IPS DF 6.9 (cell line): ENCODE measurements at regions not wholly inside any gene's neighbourhood (a gene's known extent, or its start where the extent isn't known, plus 50 kb on each side); places are given as distances from the start of the nearest gene placed in this dataset.

Experiments
- DNase-seq: peaks from one replicate; pipeline ENCODE4 v3.0.0-alpha.2; 2013; ENCODE audit warnings: low read depth, low spot score
- H3K27ac ChIP-seq: one replicate; pipeline ENCODE4 v1.5.1; 2013; ENCODE audit warnings: low read length, control low read depth
- H3K27me3 ChIP-seq: 2 replicates; pipeline ENCODE4 v1.6.1; 2013; ENCODE audit warnings: mild to moderate bottlenecking, low read length; ENCODE audit not compliant: control insufficient read depth, insufficient read depth
- H3K36me3 ChIP-seq: 2 replicates; pipeline ENCODE4 v1.6.1; 2013; ENCODE audit warnings: low read length; ENCODE audit not compliant: control insufficient read depth, insufficient read depth
- H3K4me1 ChIP-seq: 2 replicates; pipeline ENCODE4 v1.6.1; 2013; ENCODE audit warnings: low read length; ENCODE audit not compliant: control insufficient read depth, insufficient read depth
- H3K4me3 ChIP-seq: 2 replicates; pipeline ENCODE4 v1.5.1; 2013; ENCODE audit warnings: mild to moderate bottlenecking, low read length
- H3K9me3 ChIP-seq: 2 replicates; pipeline ENCODE4 v1.6.1; 2013; ENCODE audit warnings: low read length, inconsistent platforms; ENCODE audit not compliant: control insufficient read depth, insufficient read depth
- WGBS: extraction: QIAGEN DNeasy Blood & Tissue Kit; methylation state at CpG from one replicate; pipeline ENCODE4 v1.1.7; 2013; ENCODE audit warnings: mixed read lengths, missing lambda C conversion rate; ENCODE audit not compliant: insufficient read length, insufficient coverage; 5-methylcytosine and 5-hydroxymethylcytosine counted together

- no peaks in the 10 kb centered on the region for H3K4me1 ChIP-seq
- H3K27ac ChIP-seq = no peak overlapping the region
- no peaks in the 10 kb centered on the region for H3K36me3 ChIP-seq
- H3K4me3 ChIP-seq = no peak overlapping the region
- H3K27me3 ChIP-seq = no peaks in the 10 kb centered on the region
- DNase-seq = no peak
- no peaks in the 10 kb centered on the region for H3K9me3 ChIP-seq
- WGBS = no CpG with 5 or more reads among the region's 1 CpG
Observed at GRCh38 chr2:52395912-52396311, 1364.0 kb upstream of the NRXN1 start.

- no peak for DNase-seq
- H3K4me3 ChIP-seq = no peak overlapping the region
- no peaks in the 10 kb centered on the region for H3K36me3 ChIP-seq
- H3K9me3 ChIP-seq = no peaks in the 10 kb centered on the region
- H3K27me3 ChIP-seq = no peaks in the 10 kb centered on the region
- no peak overlapping the region for H3K27ac ChIP-seq
- WGBS = no CpG with 5 or more reads among the region's 1 CpG
- no peaks in the 10 kb centered on the region for H3K4me1 ChIP-seq
Observed at GRCh38 chr2:52391621-52392020, 1359.7 kb upstream of the NRXN1 start.

GRCh38 chr2:52390651-52391050 is 1358.7 kb upstream of the NRXN1 start:
- Histone ChIP-seq H3K27ac (no peak overlapping the region), H3K4me3 (no peak overlapping the region), H3K36me3 (no peaks in the 10 kb centered on the region), H3K27me3 (no peaks in the 10 kb centered on the region), H3K4me1 (no peaks in the 10 kb centered on the region), H3K9me3 (no peaks in the 10 kb centered on the region)
- DNase-seq = no peak

- no peaks in the 10 kb centered on the region for H3K27me3 ChIP-seq
- H3K9me3 ChIP-seq = no peaks in the 10 kb centered on the region
- H3K36me3 ChIP-seq = no peaks in the 10 kb centered on the region
- no peak overlapping the region for H3K4me3 ChIP-seq
- H3K4me1 ChIP-seq = no peaks in the 10 kb centered on the region
- no peak overlapping the region for H3K27ac ChIP-seq
- WGBS = no CpG with 5 or more reads among the region's 5 CpGs
- no peak for DNase-seq
Observed at GRCh38 chr2:52387937-52388590, 1356.1 kb upstream of the NRXN1 start.

GRCh38 chr2:52386433-52387030 is 1354.6 kb upstream of the NRXN1 start:
- Histone ChIP-seq H3K36me3 (no peaks in the 10 kb centered on the region), H3K9me3 (no peaks in the 10 kb centered on the region), H3K4me1 (no peaks in the 10 kb centered on the region), H3K27ac (no peak overlapping the region), H3K4me3 (no peak overlapping the region), H3K27me3 (no peaks in the 10 kb centered on the region)
- WGBS = no CpG with 5 or more reads among the region's 1 CpG
- DNase-seq = no peak

GRCh38 chr2:52383541-52383940 is 1351.6 kb upstream of the NRXN1 start:
- Histone ChIP-seq H3K36me3 (no peaks in the 10 kb centered on the region), H3K27ac (no peak overlapping the region), H3K9me3 (no peaks in the 10 kb centered on the region), H3K4me3 (no peak overlapping the region), H3K4me1 (no peaks in the 10 kb centered on the region), H3K27me3 (no peaks in the 10 kb centered on the region)
- no peak for DNase-seq
- 100% methylated on average over 1 of the region's 2 CpGs for WGBS

- no peak overlapping the region for H3K27ac ChIP-seq
- WGBS = no CpG with 5 or more reads among the region's 2 CpGs
- H3K9me3 ChIP-seq = no peaks in the 10 kb centered on the region
- no peaks in the 10 kb centered on the region for H3K36me3 ChIP-seq
- H3K27me3 ChIP-seq = no peaks in the 10 kb centered on the region
- H3K4me3 ChIP-seq = no peak overlapping the region
- DNase-seq = no peak
- no peaks in the 10 kb centered on the region for H3K4me1 ChIP-seq
Observed at GRCh38 chr2:52369178-52369577, 1337.2 kb upstream of the NRXN1 start.

GRCh38 chr2:52368141-52368540 is 1336.2 kb upstream of the NRXN1 start:
- H3K36me3 ChIP-seq = no peaks in the 10 kb centered on the region
- no peak for DNase-seq
- no peak overlapping the region for H3K4me3 ChIP-seq
- H3K4me1 ChIP-seq = no peaks in the 10 kb centered on the region
- no peaks in the 10 kb centered on the region for H3K9me3 ChIP-seq
- H3K27ac ChIP-seq = no peak overlapping the region
- no peaks in the 10 kb centered on the region for H3K27me3 ChIP-seq

- Histone ChIP-seq H3K27me3 (no peaks in the 10 kb centered on the region), H3K4me1 (no peaks in the 10 kb centered on the region), H3K27ac (no peak overlapping the region), H3K9me3 (no peaks in the 10 kb centered on the region), H3K36me3 (no peaks in the 10 kb centered on the region), H3K4me3 (no peak overlapping the region)
- no CpG with 5 or more reads among the region's 2 CpGs for WGBS
- DNase-seq = no peak
Observed at GRCh38 chr2:52365946-52366345, 1334.0 kb upstream of the NRXN1 start.

GRCh38 chr2:52356556-52356955 is 1324.6 kb upstream of the NRXN1 start:
- Histone ChIP-seq H3K27me3 (no peaks in the 10 kb centered on the region), H3K9me3 (no peaks in the 10 kb centered on the region), H3K4me1 (no peaks in the 10 kb centered on the region), H3K4me3 (no peak overlapping the region), H3K36me3 (no peaks in the 10 kb centered on the region), H3K27ac (no peak overlapping the region)
- no CpG with 5 or more reads among the region's 2 CpGs for WGBS
- no peak for DNase-seq

- no peaks in the 10 kb centered on the region for H3K27me3 ChIP-seq
- WGBS = no CpG with 5 or more reads among the region's 2 CpGs
Observed at GRCh38 chr2:52347292-52347691, 1315.4 kb upstream of the NRXN1 start.

More at GRCh38 chr2:52347292-52347691, 1315.4 kb upstream of the NRXN1 start:
- Histone ChIP-seq H3K9me3 (no peaks in the 10 kb centered on the region), H3K4me1 (peaks cover 3% of the 10 kb centered on the region; the same call in 1 of the 2 replicates), H3K4me3 (no peak overlapping the region), H3K36me3 (no peaks in the 10 kb centered on the region), H3K27ac (no peak overlapping the region)
- DNase-seq = no peak
